ENCODE measurements at regions not wholly inside any gene's neighbourhood (a gene's known extent, or its start where the extent isn't known, plus 50 kb on each side); places are given as distances from the start of the nearest gene placed in this dataset.

- Histone ChIP-seq H4K20me1 (ENCODE audit: insufficient read depth) (no peaks in the 10 kb centered on the region), H3K27me3 (ENCODE audit: insufficient read depth) (no peaks in the 10 kb centered on the region), H3K4me3 (ENCODE audit: low read depth in 2 of 2, low read length in 1 of 2) (no peak overlapping the region), H3K27ac (ENCODE audit: low read depth in 2 of 2, low read length in 1 of 2) (no peak overlapping the region), H3K36me3 (replicated peaks in 1 of 2; ENCODE audit: control insufficient read depth in 1 of 2, insufficient read depth in 2 of 2, low read length in 1 of 2) (no peaks in the 10 kb centered on the region), H3K4me2 (no peak overlapping the region), H3K79me2 (ENCODE audit: insufficient read depth) (no peaks in the 10 kb centered on the region), H3K9me2 (no peaks in the 10 kb centered on the region), H2AFZ (ENCODE audit: low read depth) (no peak overlapping the region), H3F3A (replicated peaks; ENCODE audit: insufficient read depth) (no peaks in the 10 kb centered on the region), H3K4me1 (ENCODE audit: control insufficient read depth in 1 of 2, insufficient read depth in 2 of 2, low read depth in 1 of 2, low read length in 1 of 2) (no peaks in the 10 kb centered on the region), H3K9me3 (no peaks in the 10 kb centered on the region), H3K9ac (no peak overlapping the region)
- CTCF ChIA-PET: no interaction called here
- 70% methylated on average over 2 of the region's 2 CpGs for WGBS (ENCODE audit: low lambda C conversion rate)
- TF ChIP-seq TAF1 (IDR thresholded peaks at IDR 0.05; ENCODE audit: borderline replicate concordance, low read depth, low read length): no peak
- TF ChIP-seq, protein P1, sequence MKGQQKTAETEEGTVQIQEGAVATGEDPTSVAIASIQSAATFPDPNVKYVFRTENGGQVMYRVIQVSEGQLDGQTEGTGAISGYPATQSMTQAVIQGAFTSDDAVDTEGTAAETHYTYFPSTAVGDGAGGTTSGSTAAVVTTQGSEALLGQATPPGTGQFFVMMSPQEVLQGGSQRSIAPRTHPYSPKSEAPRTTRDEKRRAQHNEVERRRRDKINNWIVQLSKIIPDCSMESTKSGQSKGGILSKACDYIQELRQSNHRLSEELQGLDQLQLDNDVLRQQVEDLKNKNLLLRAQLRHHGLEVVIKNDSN (IDR thresholded peaks at IDR 0.05; ENCODE audit: borderline replicate concordance, low read depth): no peak
- TF ChIP-seq RFX5 (IDR thresholded peaks at IDR 0.05; ENCODE audit: low read length): no peak
- TF ChIP-seq RAD21 (IDR thresholded peaks at IDR 0.05; ENCODE audit: low read length): no peak
- no peak for TF ChIP-seq TEAD4 (IDR thresholded peaks at IDR 0.05; ENCODE audit: borderline replicate concordance, insufficient read depth)
- TF ChIP-seq, protein P2, sequence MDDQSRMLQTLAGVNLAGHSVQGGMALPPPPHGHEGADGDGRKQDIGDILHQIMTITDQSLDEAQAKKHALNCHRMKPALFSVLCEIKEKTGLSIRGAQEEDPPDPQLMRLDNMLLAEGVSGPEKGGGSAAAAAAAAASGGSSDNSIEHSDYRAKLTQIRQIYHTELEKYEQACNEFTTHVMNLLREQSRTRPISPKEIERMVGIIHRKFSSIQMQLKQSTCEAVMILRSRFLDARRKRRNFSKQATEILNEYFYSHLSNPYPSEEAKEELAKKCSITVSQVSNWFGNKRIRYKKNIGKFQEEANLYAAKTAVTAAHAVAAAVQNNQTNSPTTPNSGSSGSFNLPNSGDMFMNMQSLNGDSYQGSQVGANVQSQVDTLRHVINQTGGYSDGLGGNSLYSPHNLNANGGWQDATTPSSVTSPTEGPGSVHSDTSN (IDR thresholded peaks at IDR 0.05): no peak
- no peak for TF ChIP-seq RXRA (IDR thresholded peaks at IDR 0.05; ENCODE audit: borderline replicate concordance, low read depth)
- no peak for TF ChIP-seq FOXM1 (IDR thresholded peaks at IDR 0.05; ENCODE audit: low read depth)
- TF ChIP-seq MXI1 (IDR thresholded peaks at IDR 0.05; ENCODE audit: low read depth, low read length): no peak
- POLR2A ChIA-PET: no interaction called here
- DNase-seq: no peak
Observed at GRCh38 chr9:84067821-84068220, 87.2 kb downstream of the RMI1 start.

DNA sequence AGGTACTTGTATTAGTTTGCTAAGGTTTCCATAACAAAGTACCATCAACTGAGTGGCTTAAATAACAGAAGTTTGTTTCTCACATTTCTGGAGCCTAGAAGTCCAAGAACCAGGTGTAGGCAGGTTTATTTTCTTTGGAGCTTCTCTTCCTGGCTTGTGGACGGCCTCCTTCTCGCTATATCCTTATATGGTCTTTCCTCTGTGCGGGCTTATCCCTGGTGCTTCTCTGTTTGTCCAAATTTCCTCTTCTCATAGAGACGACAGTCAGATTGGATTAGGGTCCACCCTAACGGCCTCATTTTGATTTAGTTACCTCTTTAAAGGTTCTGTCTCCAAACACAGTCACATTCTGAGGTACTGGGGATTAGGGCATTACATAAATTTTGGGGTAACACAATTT lies 88.3 kb downstream of the RMI1 start:
- H3K4me1 ChIP-seq (ENCODE audit: control insufficient read depth in 1 of 2, insufficient read depth in 2 of 2, low read depth in 1 of 2, low read length in 1 of 2): no peaks in the 10 kb centered on the region
- H3K4me2 ChIP-seq: no peak overlapping the region
- WGBS (ENCODE audit: low lambda C conversion rate): 67% methylated on average over 5 of the region's 5 CpGs
- no peak overlapping the region for H3K9ac ChIP-seq
- H3K27ac ChIP-seq (ENCODE audit: low read depth in 2 of 2, low read length in 1 of 2): no peak overlapping the region
- no peak for DNase-seq
- H3K9me3 ChIP-seq: no peaks in the 10 kb centered on the region
- H3K36me3 ChIP-seq (replicated peaks in 1 of 2; ENCODE audit: control insufficient read depth in 1 of 2, insufficient read depth in 2 of 2, low read length in 1 of 2): no peaks in the 10 kb centered on the region
- H3K4me3 ChIP-seq (ENCODE audit: low read depth in 2 of 2, low read length in 1 of 2): no peak overlapping the region
- H2AFZ ChIP-seq (ENCODE audit: low read depth): no peak overlapping the region
- POLR2A ChIA-PET: no interaction called here
- H3K79me2 ChIP-seq (ENCODE audit: insufficient read depth): no peaks in the 10 kb centered on the region
- CTCF ChIA-PET: no interaction called here
- H4K20me1 ChIP-seq (ENCODE audit: insufficient read depth): no peaks in the 10 kb centered on the region
- H3K9me2 ChIP-seq: no peaks in the 10 kb centered on the region
- no peaks in the 10 kb centered on the region for H3F3A ChIP-seq (replicated peaks; ENCODE audit: insufficient read depth)
- H3K27me3 ChIP-seq (ENCODE audit: insufficient read depth): no peaks in the 10 kb centered on the region
- TF ChIP-seq RFX5 (IDR thresholded peaks at IDR 0.05; ENCODE audit: low read length) (no peak), FOSL2 (IDR thresholded peaks at IDR 0.05; ENCODE audit: borderline replicate concordance, low read depth) (no peak), RXRA (IDR thresholded peaks at IDR 0.05; ENCODE audit: borderline replicate concordance, low read depth) (no peak), NRF1 (IDR thresholded peaks at IDR 0.05; ENCODE audit: low read depth, low read length) (no peak), TAF1 (IDR thresholded peaks at IDR 0.05; ENCODE audit: borderline replicate concordance, low read depth, low read length) (no peak), EP300 (IDR thresholded peaks at IDR 0.05; ENCODE audit: borderline replicate concordance in 1 of 2, low read depth in 1 of 2, low read length in 1 of 2) (no peak), FOXJ3 (CRISPR knock-in tag; IDR thresholded peaks at IDR 0.05) (no peak), RAD21 (IDR thresholded peaks at IDR 0.05; ENCODE audit: low read length) (no peak), POLR2AphosphoS5 (IDR thresholded peaks at IDR 0.05; ENCODE audit: low read depth, low read length) (no peak), NFIC (IDR thresholded peaks at IDR 0.05; ENCODE audit: borderline replicate concordance) (no peak), YY1 (IDR thresholded peaks at IDR 0.05; ENCODE audit: low read depth) (no peak), MEF2A (IDR thresholded peaks at IDR 0.05; ENCODE audit: borderline replicate concordance, low read depth) (no peak)
- TF ChIP-seq, protein P2 (IDR thresholded peaks at IDR 0.05): no peak
- TF ChIP-seq, protein P3, sequence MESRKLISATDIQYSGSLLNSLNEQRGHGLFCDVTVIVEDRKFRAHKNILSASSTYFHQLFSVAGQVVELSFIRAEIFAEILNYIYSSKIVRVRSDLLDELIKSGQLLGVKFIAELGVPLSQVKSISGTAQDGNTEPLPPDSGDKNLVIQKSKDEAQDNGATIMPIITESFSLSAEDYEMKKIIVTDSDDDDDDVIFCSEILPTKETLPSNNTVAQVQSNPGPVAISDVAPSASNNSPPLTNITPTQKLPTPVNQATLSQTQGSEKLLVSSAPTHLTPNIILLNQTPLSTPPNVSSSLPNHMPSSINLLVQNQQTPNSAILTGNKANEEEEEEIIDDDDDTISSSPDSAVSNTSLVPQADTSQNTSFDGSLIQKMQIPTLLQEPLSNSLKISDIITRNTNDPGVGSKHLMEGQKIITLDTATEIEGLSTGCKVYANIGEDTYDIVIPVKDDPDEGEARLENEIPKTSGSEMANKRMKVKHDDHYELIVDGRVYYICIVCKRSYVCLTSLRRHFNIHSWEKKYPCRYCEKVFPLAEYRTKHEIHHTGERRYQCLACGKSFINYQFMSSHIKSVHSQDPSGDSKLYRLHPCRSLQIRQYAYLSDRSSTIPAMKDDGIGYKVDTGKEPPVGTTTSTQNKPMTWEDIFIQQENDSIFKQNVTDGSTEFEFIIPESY (IDR thresholded peaks at IDR 0.05; ENCODE audit: borderline replicate concordance, low read depth): no peak
- TF ChIP-seq, protein P1 (IDR thresholded peaks at IDR 0.05; ENCODE audit: borderline replicate concordance, low read depth): no peak

All from SK-N-SH (cell line).